Right lung (tissue), 2 donors: ENCODE measurements at regions not wholly inside any gene's neighbourhood (a gene's known extent, or its start where the extent isn't known, plus 50 kb on each side); places are given as distances from the start of the nearest gene placed in this dataset.

ENCODE experiments used
- DNase-seq, 2 donors: peaks; one replicate each; pipeline ENCODE4 v3.0.0-alpha.2; 2013

DNA sequence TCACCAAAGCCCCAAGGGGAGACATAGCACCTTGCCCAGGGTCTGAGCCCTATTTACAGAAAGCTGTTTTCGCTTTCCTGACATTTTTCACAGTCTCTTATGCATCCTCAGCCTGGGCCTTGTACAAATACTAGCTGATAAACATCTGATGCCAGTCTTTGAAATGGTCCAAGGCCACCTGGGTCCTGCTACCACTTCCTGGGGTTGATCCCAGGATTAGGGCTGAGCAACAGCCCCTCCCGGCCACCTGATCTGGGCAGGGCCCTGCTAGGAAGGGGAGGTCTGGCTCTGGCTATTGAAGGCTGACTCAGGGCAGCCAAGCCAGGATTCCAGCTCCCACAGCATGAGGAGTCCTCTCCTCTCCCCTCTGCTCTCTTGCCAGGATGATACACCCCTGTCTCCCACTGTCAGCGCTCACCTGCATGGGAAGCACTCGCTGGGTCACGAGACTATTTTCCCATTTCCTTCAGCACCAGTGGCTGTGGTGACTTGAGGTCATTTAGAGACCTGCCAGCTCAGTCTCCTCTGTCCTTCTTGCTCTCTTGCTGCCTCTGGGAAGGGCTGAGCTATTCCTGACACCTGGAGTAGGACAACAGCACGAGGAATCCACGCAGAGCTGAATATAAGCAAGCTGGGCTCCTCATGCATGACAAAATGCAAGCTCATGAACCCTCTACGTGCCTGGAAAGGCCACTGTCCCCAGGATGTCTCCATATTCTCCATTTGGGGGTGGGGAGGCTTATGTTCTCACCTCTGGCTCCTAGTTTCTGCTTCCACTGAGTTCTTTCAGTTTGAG lies 53.0 kb upstream of the LGALSL start:
- no peak for DNase-seq

DNA sequence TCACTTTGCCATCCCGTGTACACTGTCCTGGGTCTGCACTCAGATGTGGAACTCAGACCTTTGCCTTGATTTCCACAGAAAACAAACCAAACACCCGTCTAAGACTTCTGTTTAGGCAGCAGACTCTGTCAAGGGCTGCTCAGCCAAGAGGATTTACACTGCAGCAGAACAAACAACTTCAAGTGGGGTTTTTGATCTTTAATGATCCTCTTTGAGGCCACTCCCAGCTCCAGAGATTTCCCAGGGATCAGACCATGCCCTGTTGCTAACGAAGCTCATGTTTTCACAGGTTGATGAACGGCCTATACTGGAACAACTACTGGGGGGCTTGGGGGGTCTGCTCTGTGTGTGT lies 52.5 kb upstream of the LGALSL start:
- no peak for DNase-seq

DNA sequence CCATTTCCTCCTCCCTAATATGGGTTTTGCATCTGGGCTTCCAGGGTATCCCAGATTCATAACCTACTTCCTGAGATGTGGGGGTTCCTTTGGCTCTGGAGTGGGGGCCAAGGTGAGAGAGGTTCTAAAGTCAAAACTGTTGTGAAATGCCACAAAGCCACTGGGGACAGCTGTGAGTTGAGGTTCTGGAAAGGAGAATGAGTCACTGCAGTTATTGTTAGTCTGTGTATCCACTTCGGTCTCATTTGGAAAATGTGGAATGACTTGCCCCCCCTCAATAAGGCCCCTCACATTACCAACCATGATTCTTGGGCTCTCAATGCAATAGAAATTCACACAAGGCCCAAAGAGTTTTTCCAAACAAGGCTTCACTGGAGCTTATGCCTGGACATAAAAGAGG lies 51.1 kb upstream of the LGALSL start:
- DNase-seq: no peak

DNA sequence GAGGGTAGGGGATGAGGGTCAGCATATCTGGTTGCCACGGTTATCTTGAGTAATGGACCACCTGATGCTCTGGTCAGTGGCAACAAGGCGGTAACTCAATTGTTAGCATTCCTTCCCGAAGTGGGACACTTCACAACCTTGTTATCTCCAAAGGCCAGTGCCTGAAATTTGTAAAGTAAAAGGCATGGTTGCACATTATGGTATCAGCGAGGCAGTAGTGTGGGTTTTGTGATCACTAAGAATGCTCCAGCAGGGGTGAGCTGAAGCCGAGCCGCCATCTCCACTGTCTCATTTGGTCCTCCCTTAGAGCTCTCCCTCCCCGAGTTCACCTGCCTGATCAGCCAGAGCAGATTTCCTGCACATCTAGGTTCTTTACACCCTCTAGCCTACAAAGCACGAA lies 50.5 kb upstream of the LGALSL start:
- no peak for DNase-seq

DNA sequence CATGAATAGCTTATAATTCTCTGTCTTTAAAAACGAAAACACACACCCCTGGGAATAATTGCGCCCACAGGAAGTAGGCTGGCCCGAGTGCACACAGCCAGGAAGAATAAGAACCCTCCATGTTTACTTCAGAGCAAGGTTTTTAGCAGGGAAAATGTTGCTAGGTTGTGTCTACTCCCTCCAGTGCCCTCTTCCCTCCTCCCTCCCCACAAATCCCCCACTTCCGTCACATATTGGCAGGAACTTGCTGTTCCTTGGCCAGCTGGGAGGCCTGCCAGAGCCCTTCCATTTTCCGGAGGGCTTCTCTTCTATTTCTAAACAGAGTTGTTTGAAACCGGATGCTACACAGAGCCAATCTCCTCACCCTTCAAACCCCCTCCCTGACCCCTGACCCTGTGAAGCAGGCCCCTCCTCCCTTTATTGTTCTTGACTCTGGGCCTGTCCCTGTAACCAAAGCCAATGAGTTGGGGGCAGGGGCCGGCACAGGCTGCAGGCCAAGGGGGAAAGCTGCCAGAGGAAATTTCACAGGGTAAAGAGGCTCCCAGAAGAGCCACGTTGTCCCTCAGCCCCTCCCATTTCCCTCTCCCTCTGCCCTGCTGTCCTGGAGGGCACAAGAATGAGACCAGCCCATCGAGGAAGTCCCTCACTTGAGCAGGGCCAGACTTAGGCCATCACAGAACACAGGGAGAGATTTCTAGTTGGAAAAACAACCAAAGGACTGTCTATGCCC lies 49.8 kb upstream of the LGALSL start:
- peak; percentile 98 to 99 for DNase-seq
